HG03342 (cell line): ENCODE measurements at regions not wholly inside any gene's neighbourhood (a gene's known extent, or its start where the extent isn't known, plus 50 kb on each side); places are given as distances from the start of the nearest gene placed in this dataset.
A peak's percentile ranks its signal among the peaks of the same experiment; 100 is the strongest.

ENCODE experiments used
- ATAC-seq: cut with Tn5 transposase; IDR thresholded peaks from one replicate; pipeline ENCODE4 v1.9.1; 2021; ENCODE audit warnings: mild to moderate bottlenecking, moderate library complexity; ENCODE audit not compliant: unreplicated experiment

DNA sequence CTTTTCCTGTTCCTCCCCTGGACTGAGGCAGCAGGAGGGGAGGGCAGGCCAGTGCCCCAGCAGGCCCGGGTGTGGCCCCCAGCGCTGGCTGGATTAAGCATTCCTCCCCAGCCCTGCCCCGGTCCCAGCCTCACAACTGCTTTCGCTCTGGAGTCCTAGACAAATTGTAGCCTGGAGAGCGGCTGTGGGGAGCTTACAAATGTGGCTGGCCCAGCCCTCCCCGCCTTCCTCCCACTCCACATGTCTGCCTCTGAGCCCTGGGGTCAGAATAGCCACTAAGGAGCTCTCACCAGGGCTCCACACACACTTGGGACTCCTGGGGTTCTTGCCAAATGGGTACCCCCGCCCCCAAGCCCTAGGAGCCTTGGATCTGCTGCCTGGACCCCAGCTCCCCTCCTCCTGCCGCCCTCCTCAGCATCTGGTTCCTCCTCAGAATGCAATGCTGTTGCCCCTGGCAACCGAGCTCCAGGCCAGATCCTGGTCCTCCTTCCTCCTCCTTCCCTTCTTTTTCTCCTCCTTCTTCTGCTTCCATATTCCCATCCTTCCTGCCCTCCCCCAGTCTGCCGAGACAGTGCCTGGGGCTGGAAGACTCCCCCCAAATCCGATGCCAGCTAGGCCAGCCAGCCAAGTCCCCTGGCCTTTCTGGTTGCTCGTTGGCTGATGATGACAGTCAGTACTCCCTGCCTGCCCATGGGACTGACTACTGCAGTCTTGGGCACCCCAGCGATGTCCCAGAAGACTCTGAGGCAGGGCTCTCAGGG, 91.1 kb downstream of the LINGO1 start:
- ATAC-seq = no peak

DNA sequence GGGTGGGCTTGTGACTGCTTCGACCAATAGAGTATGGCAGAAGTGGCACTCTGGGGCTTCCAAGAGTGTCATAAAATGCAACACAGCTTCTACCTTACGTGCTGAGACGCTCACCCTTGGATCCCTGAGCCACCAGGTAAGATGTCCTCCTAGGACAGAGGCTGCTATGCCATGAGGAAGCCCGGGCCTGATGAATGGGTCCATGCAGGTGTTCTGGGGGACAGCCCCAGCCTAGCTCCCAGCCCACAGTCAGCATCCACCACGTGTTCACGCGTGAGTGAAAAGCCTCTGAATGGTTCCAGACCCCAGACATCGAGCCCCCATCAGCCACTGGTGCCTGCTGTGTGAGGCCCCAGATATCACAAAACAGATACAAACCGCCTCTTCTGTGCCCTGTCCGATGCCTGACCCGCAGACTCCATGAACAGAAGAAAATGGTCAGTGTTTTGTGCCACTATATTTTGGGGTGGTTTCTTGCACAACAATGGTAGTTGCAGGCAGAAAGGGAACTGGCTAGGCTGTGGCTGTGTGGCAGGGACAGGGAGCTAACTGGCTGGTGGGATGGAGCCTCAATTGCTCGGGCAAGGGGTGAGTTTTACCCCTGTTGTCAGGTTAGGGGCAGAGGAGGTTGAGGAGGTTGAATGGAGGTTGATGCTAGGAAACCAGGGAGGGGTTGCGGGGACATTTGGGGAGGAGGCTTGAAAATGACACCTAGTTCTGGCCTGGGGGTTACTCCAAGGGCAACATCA, 92.2 kb downstream of the LINGO1 start:
- no peak for ATAC-seq

DNA sequence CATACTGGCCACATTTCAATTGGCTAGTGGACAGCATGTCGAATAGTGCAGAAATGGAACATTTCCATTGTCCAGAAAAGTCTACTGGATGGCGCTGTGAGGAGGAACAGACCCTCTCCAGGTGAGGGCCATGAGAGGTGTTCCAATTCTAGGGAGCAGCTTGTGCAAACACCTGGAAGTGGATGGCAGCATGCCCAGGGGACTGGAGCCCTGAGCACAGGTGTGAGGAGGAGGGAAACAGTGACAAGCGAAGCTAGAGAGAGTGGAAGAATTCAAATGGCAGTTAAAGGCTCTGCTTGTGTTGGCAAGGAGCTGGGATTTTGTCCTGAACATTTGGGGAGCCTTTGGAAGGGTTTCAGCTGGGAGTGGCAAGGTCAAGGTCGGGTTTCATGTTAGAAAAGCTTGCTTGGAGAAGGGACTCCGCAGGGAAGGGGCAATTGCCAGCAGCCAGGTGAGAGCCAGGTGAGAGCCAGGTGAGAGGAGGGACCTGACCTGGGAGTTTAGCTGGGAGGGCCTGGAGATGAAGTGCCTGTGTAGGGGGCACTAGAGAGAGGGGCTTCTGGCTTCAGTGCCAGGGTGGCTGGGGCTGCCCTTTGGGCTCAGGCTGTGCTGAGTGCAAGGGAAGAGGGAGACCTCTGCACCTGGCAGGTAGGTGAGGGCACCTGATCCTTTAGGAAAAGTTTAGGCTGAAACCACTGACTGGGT, 93.8 kb downstream of the LINGO1 start:
- no peak for ATAC-seq

DNA sequence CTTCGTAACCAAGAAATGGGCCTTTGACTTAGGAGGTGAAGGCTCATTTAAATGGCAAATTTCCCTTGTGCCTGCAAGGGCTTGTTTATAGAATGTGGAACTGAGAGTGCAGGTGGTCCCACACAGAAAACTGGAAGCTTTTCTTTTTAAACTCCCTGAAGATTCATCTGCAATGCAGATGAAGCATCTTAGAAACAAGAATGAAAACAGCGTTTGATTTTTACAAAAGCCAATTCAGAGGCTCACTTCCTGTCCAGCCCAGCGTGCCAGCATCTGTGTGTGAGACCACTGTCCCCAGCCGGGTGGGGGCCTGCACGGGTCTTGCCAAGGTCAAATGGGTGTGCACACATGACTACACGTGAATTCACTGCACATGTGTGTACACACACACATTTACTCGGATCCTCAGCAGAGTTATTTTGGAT, 94.7 kb downstream of the LINGO1 start:
- ATAC-seq = peak; percentile 74

DNA sequence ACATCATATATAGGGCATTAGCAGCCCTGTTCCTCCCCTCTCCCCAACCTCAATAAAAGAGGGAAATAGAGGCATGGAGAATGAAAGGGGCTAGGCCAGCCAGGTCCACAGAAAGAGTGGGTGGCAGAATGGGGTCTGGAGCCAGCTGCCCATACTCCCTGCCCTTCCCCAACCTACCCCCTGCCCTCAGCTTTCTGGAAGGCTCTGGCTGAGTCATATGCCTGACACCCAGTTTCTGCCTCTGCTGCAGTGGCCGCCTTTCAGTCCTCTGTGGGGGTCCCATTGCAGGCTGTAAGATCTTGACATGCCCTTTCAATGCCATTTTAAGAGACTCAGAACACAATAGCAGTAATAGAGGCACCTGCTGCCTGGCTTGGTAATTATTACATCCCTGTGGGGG, 95.7 kb downstream of the LINGO1 start:
- ATAC-seq = no peak

DNA sequence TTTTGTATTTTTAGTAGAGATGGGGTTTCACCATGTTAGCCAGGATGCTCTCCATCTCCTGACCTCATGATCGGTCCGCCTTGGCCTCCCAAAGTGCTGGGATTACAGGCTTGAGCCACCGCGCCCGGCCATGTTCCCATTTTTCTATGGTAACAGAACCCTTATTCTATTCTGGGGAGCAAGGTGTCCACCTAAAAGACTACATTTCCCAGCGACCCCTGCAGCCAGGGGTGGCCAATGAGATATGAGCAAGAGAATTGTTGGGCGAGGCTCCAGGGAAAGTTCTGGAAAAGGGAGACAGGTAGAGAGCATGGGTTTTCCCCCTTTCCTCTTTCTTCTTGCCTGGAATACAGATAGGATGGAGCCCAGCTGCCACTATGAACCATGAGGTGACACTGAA, 96.9 kb downstream of the LINGO1 start:
- no peak for ATAC-seq
